Esophagus squamous epithelium (tissue), 4 donors: ENCODE measurements at regions not wholly inside any gene's neighbourhood (a gene's known extent, or its start where the extent isn't known, plus 50 kb on each side); places are given as distances from the start of the nearest gene placed in this dataset.

Experiments
- CTCF ChIP-seq, 6 experiments: fragments of 450-650 bp in 4 of 6; fragments of 200-600 bp in 2 of 6; sonication (generic) in 2 of 6; IDR thresholded peaks; one replicate each; pipeline ENCODE4 v1.5.1; 2016 to 2019; ENCODE audit warnings: antibody characterized with exemption in 6 of 6, mild to moderate bottlenecking in 4 of 6, moderate library complexity in 4 of 6
- POLR2A ChIP-seq, 4 donors: fragments of 450-650 bp; IDR thresholded peaks; one replicate each; pipeline ENCODE4 v1.6.1; 2017; ENCODE audit warnings: antibody characterized with exemption in 4 of 4, mild to moderate bottlenecking in 4 of 4, moderate library complexity in 3 of 4

- TF ChIP-seq POLR2A (IDR thresholded peaks at IDR 0.05) = no peak
- TF ChIP-seq CTCF (IDR thresholded peaks at IDR 0.05) = no peak
These were observed 121.7 kb upstream of the NR3C1 start for GRCh38 chr5:143525176-143525575.
